ENCODE measurements at regions not wholly inside any gene's neighbourhood (a gene's known extent, or its start where the extent isn't known, plus 50 kb on each side); places are given as distances from the start of the nearest gene placed in this dataset.

GRCh38 chr5:154626876-154627557 lies 128.2 kb upstream of the LARP1 start:
- TF ChIP-seq REST (IDR thresholded peaks at IDR 0.05; ENCODE audit: insufficient read depth in 1 of 2, low read depth in 2 of 2, low read length in 1 of 2) (no peak), POLR2AphosphoS5 (IDR thresholded peaks at IDR 0.05; ENCODE audit: low read depth, low read length) (no peak)
- TF ChIP-seq, protein P1, sequence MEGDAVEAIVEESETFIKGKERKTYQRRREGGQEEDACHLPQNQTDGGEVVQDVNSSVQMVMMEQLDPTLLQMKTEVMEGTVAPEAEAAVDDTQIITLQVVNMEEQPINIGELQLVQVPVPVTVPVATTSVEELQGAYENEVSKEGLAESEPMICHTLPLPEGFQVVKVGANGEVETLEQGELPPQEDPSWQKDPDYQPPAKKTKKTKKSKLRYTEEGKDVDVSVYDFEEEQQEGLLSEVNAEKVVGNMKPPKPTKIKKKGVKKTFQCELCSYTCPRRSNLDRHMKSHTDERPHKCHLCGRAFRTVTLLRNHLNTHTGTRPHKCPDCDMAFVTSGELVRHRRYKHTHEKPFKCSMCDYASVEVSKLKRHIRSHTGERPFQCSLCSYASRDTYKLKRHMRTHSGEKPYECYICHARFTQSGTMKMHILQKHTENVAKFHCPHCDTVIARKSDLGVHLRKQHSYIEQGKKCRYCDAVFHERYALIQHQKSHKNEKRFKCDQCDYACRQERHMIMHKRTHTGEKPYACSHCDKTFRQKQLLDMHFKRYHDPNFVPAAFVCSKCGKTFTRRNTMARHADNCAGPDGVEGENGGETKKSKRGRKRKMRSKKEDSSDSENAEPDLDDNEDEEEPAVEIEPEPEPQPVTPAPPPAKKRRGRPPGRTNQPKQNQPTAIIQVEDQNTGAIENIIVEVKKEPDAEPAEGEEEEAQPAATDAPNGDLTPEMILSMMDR (IDR thresholded peaks at IDR 0.05) = no peak
